Endothelial cell (in vitro differentiated cells): ENCODE measurements at regions not wholly inside any gene's neighbourhood (a gene's known extent, or its start where the extent isn't known, plus 50 kb on each side); places are given as distances from the start of the nearest gene placed in this dataset.

Experiments
- DNase-seq: peaks from one replicate; pipeline ENCODE4 v3.0.0; 2021; ENCODE audit warnings: low spot score
- H3K27ac Mint-ChIP-seq: one replicate; pipeline ENCODE4 v1.8.0; 2021; ENCODE audit warnings: mixed read lengths, inconsistent platforms; ENCODE audit not compliant: unreplicated experiment
- H3K27me3 Mint-ChIP-seq: one replicate; pipeline ENCODE4 v1.8.0; 2021; ENCODE audit warnings: mild to moderate bottlenecking, moderate library complexity, mixed read lengths, inconsistent platforms; ENCODE audit not compliant: unreplicated experiment
- H3K36me3 Mint-ChIP-seq: one replicate; pipeline ENCODE4 v1.8.0; 2021; ENCODE audit warnings: mild to moderate bottlenecking, low read depth, mixed read lengths, inconsistent platforms; ENCODE audit not compliant: unreplicated experiment
- H3K4me1 Mint-ChIP-seq: one replicate; pipeline ENCODE4 v1.8.0; 2021; ENCODE audit warnings: mild to moderate bottlenecking, mixed read lengths, inconsistent platforms; ENCODE audit not compliant: unreplicated experiment
- H3K4me3 Mint-ChIP-seq: one replicate; pipeline ENCODE4 v1.8.0; 2021; ENCODE audit warnings: mild to moderate bottlenecking, mixed read lengths, inconsistent platforms; ENCODE audit not compliant: unreplicated experiment
- H3K9me3 Mint-ChIP-seq: one replicate; pipeline ENCODE4 v1.8.0; 2021; ENCODE audit warnings: mixed read lengths, inconsistent platforms; ENCODE audit not compliant: unreplicated experiment
- TF ChIP-seq, protein P1 (sequence below): fragments of 200-600 bp; sonication (generic); IDR thresholded peaks from one replicate; pipeline ENCODE4 v1.5.0; 2021; ENCODE audit warnings: antibody characterized with exemption; ENCODE audit not compliant: unreplicated experiment

DNA sequence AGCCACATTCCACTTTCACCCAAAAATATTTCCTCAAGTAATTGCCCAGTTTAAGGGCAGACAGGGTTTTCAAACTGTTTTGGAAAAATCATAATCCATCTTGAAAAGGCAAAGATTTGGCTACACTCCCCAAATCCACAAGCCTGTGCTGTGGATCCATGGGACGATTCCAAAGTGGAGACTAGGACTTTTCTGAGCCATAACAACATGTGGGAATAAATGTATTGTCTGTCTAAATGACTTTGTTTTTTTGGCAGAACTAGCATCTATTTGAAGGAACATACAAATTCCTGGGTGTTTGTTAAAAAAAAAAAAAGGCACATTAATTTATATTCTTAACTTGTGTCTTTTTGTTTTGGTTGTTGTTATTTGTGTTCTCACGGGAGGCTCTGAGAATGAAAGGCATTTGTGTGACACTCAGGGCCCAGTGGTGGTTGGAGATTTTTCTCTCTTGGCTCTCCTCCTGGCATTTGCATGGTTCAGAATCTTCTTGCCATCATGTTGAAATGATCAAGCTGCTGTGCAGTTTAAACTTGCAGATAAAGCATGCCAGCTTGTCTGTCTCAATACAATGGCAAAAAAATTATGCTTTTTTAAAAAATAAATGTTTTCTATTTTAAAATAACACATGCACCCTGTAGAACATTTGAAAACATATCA lies 277.4 kb downstream of the EN1 start:
- H3K4me1 Mint-ChIP-seq, result no peaks in the 10 kb centered on the region
- H3K36me3 Mint-ChIP-seq, result no peaks in the 10 kb centered on the region
- no peaks in the 10 kb centered on the region for H3K9me3 Mint-ChIP-seq
- H3K27ac Mint-ChIP-seq, result no peak overlapping the region
- no peak for DNase-seq
- H3K4me3 Mint-ChIP-seq, result no peak overlapping the region
- TF ChIP-seq, protein P1, sequence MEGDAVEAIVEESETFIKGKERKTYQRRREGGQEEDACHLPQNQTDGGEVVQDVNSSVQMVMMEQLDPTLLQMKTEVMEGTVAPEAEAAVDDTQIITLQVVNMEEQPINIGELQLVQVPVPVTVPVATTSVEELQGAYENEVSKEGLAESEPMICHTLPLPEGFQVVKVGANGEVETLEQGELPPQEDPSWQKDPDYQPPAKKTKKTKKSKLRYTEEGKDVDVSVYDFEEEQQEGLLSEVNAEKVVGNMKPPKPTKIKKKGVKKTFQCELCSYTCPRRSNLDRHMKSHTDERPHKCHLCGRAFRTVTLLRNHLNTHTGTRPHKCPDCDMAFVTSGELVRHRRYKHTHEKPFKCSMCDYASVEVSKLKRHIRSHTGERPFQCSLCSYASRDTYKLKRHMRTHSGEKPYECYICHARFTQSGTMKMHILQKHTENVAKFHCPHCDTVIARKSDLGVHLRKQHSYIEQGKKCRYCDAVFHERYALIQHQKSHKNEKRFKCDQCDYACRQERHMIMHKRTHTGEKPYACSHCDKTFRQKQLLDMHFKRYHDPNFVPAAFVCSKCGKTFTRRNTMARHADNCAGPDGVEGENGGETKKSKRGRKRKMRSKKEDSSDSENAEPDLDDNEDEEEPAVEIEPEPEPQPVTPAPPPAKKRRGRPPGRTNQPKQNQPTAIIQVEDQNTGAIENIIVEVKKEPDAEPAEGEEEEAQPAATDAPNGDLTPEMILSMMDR, result no peak
- no peaks in the 10 kb centered on the region for H3K27me3 Mint-ChIP-seq

DNA sequence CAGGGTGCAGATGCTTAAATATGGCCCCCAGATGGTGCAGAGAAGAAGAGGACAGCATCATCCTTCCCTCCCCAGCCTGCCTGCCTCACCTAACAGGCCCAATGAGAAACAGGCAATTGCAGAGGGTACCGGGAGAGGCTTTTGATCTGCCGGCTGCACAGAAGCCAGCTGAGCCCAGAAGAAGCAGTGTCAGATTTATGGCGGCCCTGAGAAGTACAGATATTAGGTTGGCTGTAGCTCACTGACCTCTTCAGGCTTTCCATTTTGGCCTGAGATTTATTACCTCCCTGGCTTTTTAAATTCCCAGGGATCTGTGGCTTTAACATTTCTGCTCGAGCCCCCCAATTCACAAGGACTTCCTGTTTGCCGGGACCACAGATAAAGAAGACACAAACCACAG lies 278.7 kb downstream of the EN1 start:
- TF ChIP-seq, protein P1, result no peak
- Mint-ChIP-seq H3K4me3 (no peak overlapping the region), H3K27me3 (no peaks in the 10 kb centered on the region), H3K9me3 (no peaks in the 10 kb centered on the region), H3K27ac (no peak overlapping the region), H3K4me1 (no peaks in the 10 kb centered on the region), H3K36me3 (no peaks in the 10 kb centered on the region)
- DNase-seq, result no peak

DNA sequence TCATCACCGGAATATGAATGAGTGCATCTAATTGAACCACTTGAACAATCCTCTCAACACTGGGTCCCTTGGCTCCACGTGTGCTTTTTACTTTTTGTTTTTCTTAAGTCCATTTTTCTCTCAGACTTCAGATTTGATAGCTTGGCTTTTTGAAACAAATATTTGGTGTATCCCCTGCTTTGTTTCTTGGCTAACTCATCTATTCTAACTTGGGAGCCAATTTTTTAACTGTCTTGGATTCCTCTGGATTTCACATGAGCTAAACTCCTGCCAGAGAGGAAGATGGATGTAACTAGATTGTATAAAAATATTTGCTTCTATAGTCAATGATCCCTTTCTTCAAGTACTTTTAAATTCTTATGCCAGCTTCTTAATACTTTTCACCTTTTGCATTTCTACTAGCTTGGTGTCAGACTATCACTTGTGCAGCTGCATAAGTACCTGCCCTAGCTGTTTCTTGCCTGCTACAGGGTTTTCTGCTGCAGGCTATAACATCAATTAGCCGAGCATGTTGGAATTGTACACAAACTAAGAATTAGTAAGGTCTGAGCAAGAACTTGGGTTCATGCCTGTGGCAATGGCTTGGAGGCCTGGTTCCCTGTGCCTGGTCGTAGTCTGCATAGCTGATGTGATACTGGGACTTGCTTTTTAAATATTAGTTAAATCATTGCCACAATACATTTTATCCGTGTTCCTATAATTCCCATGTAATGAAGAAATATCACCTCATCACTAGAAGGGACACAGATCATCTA lies 281.5 kb downstream of the EN1 start:
- H3K4me3 Mint-ChIP-seq, result no peak overlapping the region
- no peak overlapping the region for H3K27ac Mint-ChIP-seq
- no peak for DNase-seq
- no peaks in the 10 kb centered on the region for H3K36me3 Mint-ChIP-seq
- TF ChIP-seq, protein P1, result no peak
- no peaks in the 10 kb centered on the region for H3K9me3 Mint-ChIP-seq
- no peaks in the 10 kb centered on the region for H3K27me3 Mint-ChIP-seq
- H3K4me1 Mint-ChIP-seq, result no peaks in the 10 kb centered on the region

DNA sequence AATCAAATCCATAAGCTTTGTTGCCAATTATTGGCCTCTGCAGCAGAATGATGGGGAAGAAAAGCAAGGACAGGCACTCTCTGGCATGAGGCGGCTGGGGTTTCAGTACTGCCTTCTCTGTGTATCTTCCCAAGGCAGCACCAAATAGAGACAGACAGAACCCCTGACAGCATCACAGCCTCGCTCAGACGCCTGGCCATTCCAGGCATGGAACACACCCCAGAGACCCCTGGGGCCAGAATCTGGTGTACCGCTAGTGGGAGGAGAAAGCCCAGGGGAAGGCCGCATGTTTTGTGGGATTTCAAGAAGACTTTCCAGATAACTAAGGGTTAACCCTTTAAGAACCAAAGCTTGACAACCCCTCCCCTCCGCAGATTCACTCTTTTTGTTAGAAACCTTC lies 282.1 kb downstream of the EN1 start:
- no peak for DNase-seq
- Mint-ChIP-seq H3K36me3 (no peaks in the 10 kb centered on the region), H3K27me3 (no peaks in the 10 kb centered on the region), H3K4me1 (no peaks in the 10 kb centered on the region), H3K27ac (no peak overlapping the region), H3K4me3 (no peak overlapping the region), H3K9me3 (no peaks in the 10 kb centered on the region)
- TF ChIP-seq, protein P1, result no peak

DNA sequence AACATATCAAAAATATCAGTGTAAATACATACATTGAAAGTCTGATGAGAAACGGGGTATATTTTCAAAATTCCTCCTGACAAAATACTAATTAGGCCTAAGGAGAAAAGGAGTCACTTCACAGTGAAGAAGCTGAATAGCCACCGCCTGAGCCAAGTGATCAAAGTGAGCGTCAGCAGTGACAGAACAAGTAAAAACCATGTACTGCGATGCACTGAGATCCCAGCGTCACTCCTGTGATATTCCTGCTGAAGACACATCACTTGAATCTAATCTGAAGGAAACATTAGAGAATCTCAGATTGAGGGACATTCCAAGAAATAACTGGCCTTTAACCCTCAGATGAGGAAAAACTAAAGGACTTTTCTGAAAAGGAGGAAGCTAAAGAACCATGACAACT lies 285.3 kb downstream of the EN1 start:
- Mint-ChIP-seq H3K27ac (no peak overlapping the region), H3K4me1 (no peaks in the 10 kb centered on the region), H3K9me3 (no peaks in the 10 kb centered on the region), H3K36me3 (no peaks in the 10 kb centered on the region), H3K4me3 (no peak overlapping the region), H3K27me3 (no peaks in the 10 kb centered on the region)
- no peak for DNase-seq
- TF ChIP-seq, protein P1, result no peak
